ENCODE measurements at regions not wholly inside any gene's neighbourhood (a gene's known extent, or its start where the extent isn't known, plus 50 kb on each side); places are given as distances from the start of the nearest gene placed in this dataset.

- H3K27me3 ChIP-seq (ENCODE audit: insufficient read depth): peaks cover 29% of the 10 kb centered on the region
- H2AFZ ChIP-seq: peak overlapping the region; percentile 75
- H3F3A ChIP-seq (replicated peaks; ENCODE audit: low read depth): no peaks in the 10 kb centered on the region
- TF ChIP-seq NANOG (IDR thresholded peaks at IDR 0.05; ENCODE audit: borderline replicate concordance) (no peak), EZH2 (IDR thresholded peaks at IDR 0.05; ENCODE audit: low read depth, unreplicated experiment) (peak; percentile 25), REST (IDR thresholded peaks at IDR 0.05; ENCODE audit: unreplicated experiment) (no peak), ZNF331 (CRISPR knock-in tag; IDR thresholded peaks at IDR 0.05; ENCODE audit: low read depth) (no peak), POLR2AphosphoS5 (IDR thresholded peaks at IDR 0.05; ENCODE audit: low read depth) (no peak), ZNF114 (CRISPR knock-in tag; IDR thresholded peaks at IDR 0.05) (no peak), CREB1 (CRISPR knock-in tag; IDR thresholded peaks at IDR 0.05; ENCODE audit: low read depth) (no peak), EZH2phosphoT487 (IDR thresholded peaks at IDR 0.05; ENCODE audit: unreplicated experiment) (no peak), JUNB (IDR thresholded peaks at IDR 0.05; ENCODE audit: unreplicated experiment) (no peak), STAT1 (IDR thresholded peaks at IDR 0.05; ENCODE audit: unreplicated experiment) (no peak)
- TF ChIP-seq, protein P1, sequence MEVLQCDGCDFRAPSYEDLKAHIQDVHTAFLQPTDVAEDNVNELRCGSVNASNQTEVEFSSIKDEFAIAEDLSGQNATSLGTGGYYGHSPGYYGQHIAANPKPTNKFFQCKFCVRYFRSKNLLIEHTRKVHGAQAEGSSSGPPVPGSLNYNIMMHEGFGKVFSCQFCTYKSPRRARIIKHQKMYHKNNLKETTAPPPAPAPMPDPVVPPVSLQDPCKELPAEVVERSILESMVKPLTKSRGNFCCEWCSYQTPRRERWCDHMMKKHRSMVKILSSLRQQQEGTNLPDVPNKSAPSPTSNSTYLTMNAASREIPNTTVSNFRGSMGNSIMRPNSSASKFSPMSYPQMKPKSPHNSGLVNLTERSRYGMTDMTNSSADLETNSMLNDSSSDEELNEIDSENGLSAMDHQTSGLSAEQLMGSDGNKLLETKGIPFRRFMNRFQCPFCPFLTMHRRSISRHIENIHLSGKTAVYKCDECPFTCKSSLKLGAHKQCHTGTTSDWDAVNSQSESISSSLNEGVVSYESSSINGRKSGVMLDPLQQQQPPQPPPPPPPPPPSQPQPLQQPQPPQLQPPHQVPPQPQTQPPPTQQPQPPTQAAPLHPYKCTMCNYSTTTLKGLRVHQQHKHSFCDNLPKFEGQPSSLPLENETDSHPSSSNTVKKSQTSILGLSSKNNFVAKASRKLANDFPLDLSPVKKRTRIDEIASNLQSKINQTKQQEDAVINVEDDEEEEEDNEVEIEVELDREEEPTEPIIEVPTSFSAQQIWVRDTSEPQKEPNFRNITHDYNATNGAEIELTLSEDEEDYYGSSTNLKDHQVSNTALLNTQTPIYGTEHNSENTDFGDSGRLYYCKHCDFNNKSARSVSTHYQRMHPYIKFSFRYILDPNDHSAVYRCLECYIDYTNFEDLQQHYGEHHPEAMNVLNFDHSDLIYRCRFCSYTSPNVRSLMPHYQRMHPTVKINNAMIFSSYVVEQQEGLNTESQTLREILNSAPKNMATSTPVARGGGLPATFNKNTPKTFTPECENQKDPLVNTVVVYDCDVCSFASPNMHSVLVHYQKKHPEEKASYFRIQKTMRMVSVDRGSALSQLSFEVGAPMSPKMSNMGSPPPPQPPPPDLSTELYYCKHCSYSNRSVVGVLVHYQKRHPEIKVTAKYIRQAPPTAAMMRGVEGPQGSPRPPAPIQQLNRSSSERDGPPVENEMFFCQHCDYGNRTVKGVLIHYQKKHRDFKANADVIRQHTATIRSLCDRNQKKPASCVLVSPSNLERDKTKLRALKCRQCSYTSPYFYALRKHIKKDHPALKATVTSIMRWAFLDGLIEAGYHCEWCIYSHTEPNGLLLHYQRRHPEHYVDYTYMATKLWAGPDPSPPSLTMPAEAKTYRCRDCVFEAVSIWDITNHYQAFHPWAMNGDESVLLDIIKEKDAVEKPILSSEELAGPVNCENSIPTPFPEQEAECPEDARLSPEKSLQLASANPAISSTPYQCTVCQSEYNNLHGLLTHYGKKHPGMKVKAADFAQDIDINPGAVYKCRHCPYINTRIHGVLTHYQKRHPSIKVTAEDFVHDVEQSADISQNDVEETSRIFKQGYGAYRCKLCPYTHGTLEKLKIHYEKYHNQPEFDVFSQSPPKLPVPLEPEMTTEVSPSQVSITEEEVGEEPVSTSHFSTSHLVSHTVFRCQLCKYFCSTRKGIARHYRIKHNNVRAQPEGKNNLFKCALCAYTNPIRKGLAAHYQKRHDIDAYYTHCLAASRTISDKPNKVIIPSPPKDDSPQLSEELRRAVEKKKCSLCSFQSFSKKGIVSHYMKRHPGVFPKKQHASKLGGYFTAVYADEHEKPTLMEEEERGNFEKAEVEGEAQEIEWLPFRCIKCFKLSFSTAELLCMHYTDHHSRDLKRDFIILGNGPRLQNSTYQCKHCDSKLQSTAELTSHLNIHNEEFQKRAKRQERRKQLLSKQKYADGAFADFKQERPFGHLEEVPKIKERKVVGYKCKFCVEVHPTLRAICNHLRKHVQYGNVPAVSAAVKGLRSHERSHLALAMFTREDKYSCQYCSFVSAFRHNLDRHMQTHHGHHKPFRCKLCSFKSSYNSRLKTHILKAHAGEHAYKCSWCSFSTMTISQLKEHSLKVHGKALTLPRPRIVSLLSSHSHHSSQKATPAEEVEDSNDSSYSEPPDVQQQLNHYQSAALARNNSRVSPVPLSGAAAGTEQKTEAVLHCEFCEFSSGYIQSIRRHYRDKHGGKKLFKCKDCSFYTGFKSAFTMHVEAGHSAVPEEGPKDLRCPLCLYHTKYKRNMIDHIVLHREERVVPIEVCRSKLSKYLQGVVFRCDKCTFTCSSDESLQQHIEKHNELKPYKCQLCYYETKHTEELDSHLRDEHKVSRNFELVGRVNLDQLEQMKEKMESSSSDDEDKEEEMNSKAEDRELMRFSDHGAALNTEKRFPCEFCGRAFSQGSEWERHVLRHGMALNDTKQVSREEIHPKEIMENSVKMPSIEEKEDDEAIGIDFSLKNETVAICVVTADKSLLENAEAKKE (CRISPR knock-in tag; IDR thresholded peaks at IDR 0.05): no peak
- TF ChIP-seq, protein P2, sequence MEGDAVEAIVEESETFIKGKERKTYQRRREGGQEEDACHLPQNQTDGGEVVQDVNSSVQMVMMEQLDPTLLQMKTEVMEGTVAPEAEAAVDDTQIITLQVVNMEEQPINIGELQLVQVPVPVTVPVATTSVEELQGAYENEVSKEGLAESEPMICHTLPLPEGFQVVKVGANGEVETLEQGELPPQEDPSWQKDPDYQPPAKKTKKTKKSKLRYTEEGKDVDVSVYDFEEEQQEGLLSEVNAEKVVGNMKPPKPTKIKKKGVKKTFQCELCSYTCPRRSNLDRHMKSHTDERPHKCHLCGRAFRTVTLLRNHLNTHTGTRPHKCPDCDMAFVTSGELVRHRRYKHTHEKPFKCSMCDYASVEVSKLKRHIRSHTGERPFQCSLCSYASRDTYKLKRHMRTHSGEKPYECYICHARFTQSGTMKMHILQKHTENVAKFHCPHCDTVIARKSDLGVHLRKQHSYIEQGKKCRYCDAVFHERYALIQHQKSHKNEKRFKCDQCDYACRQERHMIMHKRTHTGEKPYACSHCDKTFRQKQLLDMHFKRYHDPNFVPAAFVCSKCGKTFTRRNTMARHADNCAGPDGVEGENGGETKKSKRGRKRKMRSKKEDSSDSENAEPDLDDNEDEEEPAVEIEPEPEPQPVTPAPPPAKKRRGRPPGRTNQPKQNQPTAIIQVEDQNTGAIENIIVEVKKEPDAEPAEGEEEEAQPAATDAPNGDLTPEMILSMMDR (conservative IDR thresholded peaks at IDR 0.05; ENCODE audit: low read depth in 2 of 2): peak; percentile 31 to 40; a peak in 3 of 4 replicates
- TF ChIP-seq, protein P3, sequence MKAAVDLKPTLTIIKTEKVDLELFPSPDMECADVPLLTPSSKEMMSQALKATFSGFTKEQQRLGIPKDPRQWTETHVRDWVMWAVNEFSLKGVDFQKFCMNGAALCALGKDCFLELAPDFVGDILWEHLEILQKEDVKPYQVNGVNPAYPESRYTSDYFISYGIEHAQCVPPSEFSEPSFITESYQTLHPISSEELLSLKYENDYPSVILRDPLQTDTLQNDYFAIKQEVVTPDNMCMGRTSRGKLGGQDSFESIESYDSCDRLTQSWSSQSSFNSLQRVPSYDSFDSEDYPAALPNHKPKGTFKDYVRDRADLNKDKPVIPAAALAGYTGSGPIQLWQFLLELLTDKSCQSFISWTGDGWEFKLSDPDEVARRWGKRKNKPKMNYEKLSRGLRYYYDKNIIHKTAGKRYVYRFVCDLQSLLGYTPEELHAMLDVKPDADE (IDR thresholded peaks at IDR 0.05): no peak
- no peak overlapping the region for H3K27ac ChIP-seq (ENCODE audit: low read depth)
- Mint-ChIP-seq H3K27me3 (ENCODE audit: insufficient read depth, low read depth, poor library complexity) (peaks cover 3% of the 10 kb centered on the region), H3K4me3 (no peak overlapping the region), H3K4me1 (no peaks in the 10 kb centered on the region), H3K36me3 (ENCODE audit: low read depth) (peaks cover 40% of the 10 kb centered on the region), H3K9me3 (peaks cover 71% of the 10 kb centered on the region), H3K27ac (no peak overlapping the region)
- H3K4me2 ChIP-seq: peak overlapping the region; percentile 82
- peaks cover 4% of the 10 kb centered on the region; the same call in 1 of the 2 replicates for H3K4me1 ChIP-seq (ENCODE audit: insufficient read depth)
- no peaks in the 10 kb centered on the region for H4K20me1 ChIP-seq (replicated peaks; ENCODE audit: insufficient read depth)
- no peaks in the 10 kb centered on the region for H3K79me2 ChIP-seq (replicated peaks; ENCODE audit: insufficient read depth)
- H3K4me3 ChIP-seq: peak overlapping the region; percentile 58
- H3K9me2 ChIP-seq (ENCODE audit: insufficient read depth): no peaks in the 10 kb centered on the region
- DNase-seq (ENCODE audit: low spot score): peak; percentile 78
- no peak; the same call in 2 of the 3 replicates for ATAC-seq
- H3K36me3 ChIP-seq (ENCODE audit: insufficient read depth): peaks cover 19% of the 10 kb centered on the region
Measured at GRCh38 chr20:30922129-30922528, 335.3 kb upstream of the DEFB115 start.
